Adrenal gland (tissue), 9 donors: ENCODE measurements at regions not wholly inside any gene's neighbourhood (a gene's known extent, or its start where the extent isn't known, plus 50 kb on each side); places are given as distances from the start of the nearest gene placed in this dataset.

Experiments
- DNase-seq, 7 donors: peaks; one replicate each; pipeline ENCODE4 v3.0.0-alpha.2; 2019 to 2020
- H3K27ac ChIP-seq, 5 donors: fragments of 200-600 bp; sonication (generic) in 4 of 5; 1 replicate in 3 of 5; 2 replicates in 2 of 5; pipeline versions ENCODE4 v1.5.1 to v1.8.0; 2016 to 2020; ENCODE audit warnings: mild to moderate bottlenecking in 1 of 5
- H3K27me3 ChIP-seq: fragments of 200-600 bp; 2 replicates; pipeline ENCODE4 v1.8.0; 2021
- H3K36me3 ChIP-seq, 2 donors: fragments of 200-600 bp; replicated peaks in 1 of 2; 1 replicate in 1 of 2; 2 replicates in 1 of 2; pipeline versions ENCODE4 v1.5.1 to v1.8.0; 2018 to 2022
- H3K4me1 ChIP-seq, 2 donors: fragments of 200-600 bp; replicated peaks in 1 of 2; 1 replicate in 1 of 2; 2 replicates in 1 of 2; pipeline versions ENCODE4 v1.5.1 to v1.8.0; 2018 to 2021
- H3K4me3 ChIP-seq, 4 donors: fragments of 200-600 bp; sonication (generic) in 3 of 4; one replicate each; pipeline ENCODE4 v1.5.1; 2016 to 2018
- H3K9me3 ChIP-seq, 3 donors: fragments of 200-600 bp; sonication (generic) in 1 of 3; replicated peaks in 1 of 3; 1 replicate in 2 of 3; 2 replicates in 1 of 3; pipeline versions ENCODE4 v1.5.1 to v1.8.0; 2016 to 2021
- CTCF ChIP-seq, 6 experiments: fragments of 450-650 bp in 4 of 6; fragments of 200-600 bp in 2 of 6; sonication (generic) in 1 of 6; IDR thresholded peaks; 1 replicate in 5 of 6; 2 replicates in 1 of 6; pipeline versions ENCODE4 v1.5.1 to v1.8.0; 2016 to 2021; ENCODE audit warnings: antibody characterized with exemption in 6 of 6, mild to moderate bottlenecking in 2 of 6, moderate library complexity in 1 of 6
- POLR2A ChIP-seq, 2 donors: fragments of 450-650 bp; IDR thresholded peaks; one replicate each; pipeline ENCODE4 v1.6.1; 2017; ENCODE audit warnings: antibody characterized with exemption in 2 of 2, mild to moderate bottlenecking in 2 of 2, moderate library complexity in 1 of 2
- WGBS, 4 donors: extraction: QIAGEN DNeasy Blood & Tissue Kit in 2 of 4; methylation state at CpG; one replicate each; pipeline versions ENCODE4 v1.1.5 to v1.1.7; 2013 to 2017; 5-methylcytosine and 5-hydroxymethylcytosine counted together
- intact Hi-C, 2 donors: fragments of 100-400 bp; cut with DNase I; formaldehyde crosslinking; loops; one replicate each; pipeline versions ENCODE4 v1.14.1 to v1.15.0; 2022 to 2023
- donor health status: healthy with polysubstance abuse.
- donor health status: Bipolar disorder and iron deficiency.
- donor health status: DM: yes; HTN: yes; CAD: no.
- donor health status: DM: no; HTN: no; CAD: no.
- donor health status: DM: no; HTN: no; CAD: no.

DNA sequence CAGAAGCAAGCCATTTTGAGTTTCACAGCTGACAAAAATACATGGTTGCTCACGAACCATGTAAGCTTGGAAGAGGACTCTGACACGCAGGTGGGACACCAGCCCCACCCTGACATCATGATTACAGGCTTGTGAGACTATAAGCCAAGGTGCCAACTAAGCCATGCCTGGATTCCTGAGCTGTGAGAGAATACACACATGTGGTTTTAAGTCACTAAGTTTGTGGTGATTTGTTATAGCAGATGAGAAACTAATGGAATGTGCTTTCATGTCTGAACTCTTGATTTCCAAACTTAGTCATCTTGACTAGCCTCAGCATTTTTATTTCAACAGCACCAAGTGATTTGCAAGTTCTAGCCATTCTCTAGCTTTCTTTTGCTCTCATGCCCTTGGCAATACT lies 676.1 kb upstream of the CELF4 start:
- WGBS, 4 donors, result 75 to 92% (median 83%) methylated on average over 2 of the region's 2 CpGs
- H3K4me3 ChIP-seq, result no peak overlapping the region
- no peaks in the 10 kb centered on the region for H3K36me3 ChIP-seq
- DNase-seq, result no peak
- H3K27ac ChIP-seq, result no peak overlapping the region
- H3K27me3 ChIP-seq, result no peaks in the 10 kb centered on the region
- H3K9me3 ChIP-seq, result no peaks in the 10 kb centered on the region
- intact Hi-C loops, result no loop called here
- TF ChIP-seq CTCF (IDR thresholded peaks at IDR 0.05) (no peak), POLR2A (IDR thresholded peaks at IDR 0.05) (no peak)
- no peaks in the 10 kb centered on the region for H3K4me1 ChIP-seq

DNA sequence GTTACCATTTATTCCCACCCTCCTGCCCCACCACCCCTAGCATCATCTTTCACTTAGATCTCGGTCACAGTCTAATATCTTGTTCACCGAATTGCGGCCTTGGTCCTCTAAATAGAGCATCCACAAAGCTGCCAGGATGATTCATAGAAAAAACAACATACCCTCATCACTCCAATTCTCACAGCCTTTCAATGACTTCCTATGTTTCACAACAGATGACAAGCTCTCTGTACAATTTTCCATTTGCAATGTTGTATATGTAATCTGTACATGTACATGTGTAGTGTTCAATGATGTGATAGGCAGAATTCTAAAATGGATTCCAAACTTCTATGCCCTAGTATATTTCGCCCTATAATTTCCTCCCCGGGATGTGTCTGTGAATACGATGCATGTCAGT lies 675.6 kb upstream of the CELF4 start:
- no peaks in the 10 kb centered on the region for H3K36me3 ChIP-seq
- H3K4me1 ChIP-seq, result no peaks in the 10 kb centered on the region
- no peaks in the 10 kb centered on the region for H3K9me3 ChIP-seq
- 79 to 84% (median 81%) methylated on average over 6 of the region's 6 CpGs for WGBS, 4 donors
- H3K27ac ChIP-seq, result no peak overlapping the region
- intact Hi-C loops, result no loop called here
- TF ChIP-seq POLR2A (IDR thresholded peaks at IDR 0.05) (no peak), CTCF (IDR thresholded peaks at IDR 0.05) (no peak)
- no peak for DNase-seq
- no peaks in the 10 kb centered on the region for H3K27me3 ChIP-seq
- no peak overlapping the region for H3K4me3 ChIP-seq

DNA sequence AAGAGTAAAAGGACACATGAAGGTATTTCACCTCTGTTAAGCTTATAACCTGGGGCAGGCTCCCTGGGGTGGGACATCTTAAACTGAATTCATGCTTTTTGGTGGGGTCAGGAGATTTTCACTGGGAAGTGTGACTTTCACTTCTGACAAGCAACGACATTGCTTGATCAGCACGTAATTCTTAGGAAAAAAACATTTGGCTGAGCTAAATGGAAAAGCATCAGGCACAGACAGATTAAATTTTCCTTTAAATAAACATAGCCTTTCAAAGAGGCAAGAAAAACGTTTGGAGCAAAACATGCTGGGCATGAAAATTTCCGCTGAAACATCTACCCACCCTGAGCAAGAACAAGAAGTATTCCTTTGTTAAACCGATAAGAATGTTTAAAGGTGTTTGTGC lies 674.0 kb upstream of the CELF4 start:
- no peak for TF ChIP-seq CTCF (IDR thresholded peaks at IDR 0.05)
- no peak for TF ChIP-seq POLR2A (IDR thresholded peaks at IDR 0.05)
- Histone ChIP-seq H3K27ac (no peak overlapping the region), H3K9me3 (no peaks in the 10 kb centered on the region), H3K27me3 (no peaks in the 10 kb centered on the region), H3K36me3 (no peaks in the 10 kb centered on the region), H3K4me1 (no peaks in the 10 kb centered on the region), H3K4me3 (no peak overlapping the region)
- 52 to 71% (median 63%) methylated on average over 5 of the region's 5 CpGs for WGBS, 4 donors
- DNase-seq, result no peak
- intact Hi-C loops, result no loop called here

- H3K4me3 ChIP-seq, result no peak overlapping the region
- intact Hi-C loops, result no loop called here
- H3K36me3 ChIP-seq, result no peaks in the 10 kb centered on the region
- TF ChIP-seq POLR2A (IDR thresholded peaks at IDR 0.05), result no peak
- TF ChIP-seq CTCF (IDR thresholded peaks at IDR 0.05), result no peak
- no peak for DNase-seq
- no peaks in the 10 kb centered on the region for H3K27me3 ChIP-seq
- H3K9me3 ChIP-seq, result no peaks in the 10 kb centered on the region
- no peaks in the 10 kb centered on the region for H3K4me1 ChIP-seq
- no peak overlapping the region for H3K27ac ChIP-seq
- WGBS, 4 donors, result 89 to 100% (median 93%) methylated on average over 1 of the region's 1 CpG
Measured at GRCh38 chr18:38237796-38238195, 672.2 kb upstream of the CELF4 start.
